ENCODE measurements at regions not wholly inside any gene's neighbourhood (a gene's known extent, or its start where the extent isn't known, plus 50 kb on each side); places are given as distances from the start of the nearest gene placed in this dataset.

GRCh38 chr15:89421219-89421618 is 75.2 kb downstream of the RHCG start:
- H3K9me3 ChIP-seq (ENCODE audit: control insufficient read depth, insufficient read depth, low read length) = no peaks in the 10 kb centered on the region
- no peaks in the 10 kb centered on the region for H3K79me2 ChIP-seq (ENCODE audit: control insufficient read depth, low read length)
- no peaks in the 10 kb centered on the region; the same call in 1 of the 2 replicates for H4K20me1 ChIP-seq (ENCODE audit: control insufficient read depth, insufficient read depth, low read depth, low read length)
- no peaks in the 10 kb centered on the region for H3K9me2 ChIP-seq (replicated peaks; ENCODE audit: control insufficient read depth, low read length)
- H3K36me3 ChIP-seq (ENCODE audit: control insufficient read depth, low read length) = no peaks in the 10 kb centered on the region
- TF ChIP-seq EZH2phosphoT487 (IDR thresholded peaks at IDR 0.05; ENCODE audit: borderline replicate concordance, low read length) (no peak), CTCF (IDR thresholded peaks at IDR 0.05; ENCODE audit: low read depth, low read length, poor library complexity, severe bottlenecking) (peak; percentile 49)
- peaks cover 10% of the 10 kb centered on the region for H3K27me3 ChIP-seq (ENCODE audit: control insufficient read depth, low read length)
- H3K27ac ChIP-seq (ENCODE audit: low read depth, low read length) = no peak overlapping the region
- H3F3A ChIP-seq (ENCODE audit: control insufficient read depth, insufficient read depth) = no peaks in the 10 kb centered on the region
- H3K4me2 ChIP-seq (ENCODE audit: low read length) = no peak overlapping the region
- no peaks in the 10 kb centered on the region for H3K4me1 ChIP-seq (ENCODE audit: control insufficient read depth, low read length)
- no peak overlapping the region for H3K4me3 ChIP-seq (ENCODE audit: low read length)

GRCh38 chr15:89419370-89419984 is 76.9 kb downstream of the RHCG start:
- H4K20me1 ChIP-seq (ENCODE audit: control insufficient read depth, insufficient read depth, low read depth, low read length) = no peaks in the 10 kb centered on the region; the same call in 1 of the 2 replicates
- TF ChIP-seq CTCF (IDR thresholded peaks at IDR 0.05; ENCODE audit: low read depth, low read length, poor library complexity, severe bottlenecking) (no peak), EZH2phosphoT487 (IDR thresholded peaks at IDR 0.05; ENCODE audit: borderline replicate concordance, low read length) (no peak)
- no peaks in the 10 kb centered on the region for H3K36me3 ChIP-seq (ENCODE audit: control insufficient read depth, low read length)
- H3K27me3 ChIP-seq (ENCODE audit: control insufficient read depth, low read length) = peaks cover 18% of the 10 kb centered on the region
- H3K9me3 ChIP-seq (ENCODE audit: control insufficient read depth, insufficient read depth, low read length) = no peaks in the 10 kb centered on the region
- no peaks in the 10 kb centered on the region for H3K9me2 ChIP-seq (replicated peaks; ENCODE audit: control insufficient read depth, low read length)
- no peak overlapping the region for H3K4me2 ChIP-seq (ENCODE audit: low read length)
- H3F3A ChIP-seq (ENCODE audit: control insufficient read depth, insufficient read depth) = no peaks in the 10 kb centered on the region
- no peaks in the 10 kb centered on the region for H3K79me2 ChIP-seq (ENCODE audit: control insufficient read depth, low read length)
- no peaks in the 10 kb centered on the region for H3K4me1 ChIP-seq (ENCODE audit: control insufficient read depth, low read length)
- H3K4me3 ChIP-seq (ENCODE audit: low read length) = no peak overlapping the region
- H3K27ac ChIP-seq (ENCODE audit: low read depth, low read length) = no peak overlapping the region

- H3K9me3 ChIP-seq (ENCODE audit: control insufficient read depth, insufficient read depth, low read length) = no peaks in the 10 kb centered on the region
- no peak overlapping the region for H3K27ac ChIP-seq (ENCODE audit: low read depth, low read length)
- peaks cover 41% of the 10 kb centered on the region for H3K27me3 ChIP-seq (ENCODE audit: control insufficient read depth, low read length)
- peaks cover 5% of the 10 kb centered on the region; the same call in 1 of the 2 replicates for H4K20me1 ChIP-seq (ENCODE audit: control insufficient read depth, insufficient read depth, low read depth, low read length)
- no peak overlapping the region for H3K4me2 ChIP-seq (ENCODE audit: low read length)
- no peaks in the 10 kb centered on the region for H3F3A ChIP-seq (ENCODE audit: control insufficient read depth, insufficient read depth)
- H3K9me2 ChIP-seq (replicated peaks; ENCODE audit: control insufficient read depth, low read length) = no peaks in the 10 kb centered on the region
- no peaks in the 10 kb centered on the region for H3K79me2 ChIP-seq (ENCODE audit: control insufficient read depth, low read length)
- H3K4me3 ChIP-seq (ENCODE audit: low read length) = no peak overlapping the region
- H3K36me3 ChIP-seq (ENCODE audit: control insufficient read depth, low read length) = no peaks in the 10 kb centered on the region
- H3K4me1 ChIP-seq (ENCODE audit: control insufficient read depth, low read length) = no peaks in the 10 kb centered on the region
- no peak for TF ChIP-seq CTCF (IDR thresholded peaks at IDR 0.05; ENCODE audit: low read depth, low read length, poor library complexity, severe bottlenecking)
- TF ChIP-seq EZH2phosphoT487 (IDR thresholded peaks at IDR 0.05; ENCODE audit: borderline replicate concordance, low read length) = no peak
Measured at GRCh38 chr15:89417206-89417725, 79.1 kb downstream of the RHCG start.
